GM18505 (cell line): ENCODE measurements at regions not wholly inside any gene's neighbourhood (a gene's known extent, or its start where the extent isn't known, plus 50 kb on each side); places are given as distances from the start of the nearest gene placed in this dataset.
"Not testable (repeated sequence)": the region's sequence is repeated elsewhere in the genome, so short reads cannot be mapped to it uniquely, and the experiment has no call there.

ENCODE experiments used
- ATAC-seq: cut with Tn5 transposase; IDR thresholded peaks from one replicate; pipeline ENCODE4 v1.9.1; 2021; ENCODE audit not compliant: unreplicated experiment
- POLR2A ChIP-seq: IDR thresholded peaks from 4 replicates; pipeline ENCODE4 v1.6.1; 2011; ENCODE audit warnings: borderline replicate concordance; ENCODE audit not compliant: insufficient read depth, insufficient read length; ENCODE audit errors: extremely low read depth

GRCh38 chr10:64648915-64649314 is 1127.7 kb downstream of the REEP3 start:
- no peak for TF ChIP-seq POLR2A
- ATAC-seq = no peak

- no peak for ATAC-seq
- no peak for TF ChIP-seq POLR2A
Measured at GRCh38 chr10:64658528-64658927, 1137.3 kb downstream of the REEP3 start.

- no peak for TF ChIP-seq POLR2A
- no peak for ATAC-seq
Measured at GRCh38 chr10:64659311-64659710, 1138.1 kb downstream of the REEP3 start.

GRCh38 chr10:64682043-64682442 is 1160.8 kb downstream of the REEP3 start:
- TF ChIP-seq POLR2A = no peak
- ATAC-seq = no peak

- no peak for ATAC-seq
- no peak for TF ChIP-seq POLR2A
Measured at GRCh38 chr10:64690194-64690593, 1169.0 kb downstream of the REEP3 start.

- no peak for ATAC-seq
Measured at GRCh38 chr10:64699244-64699643, 1178.0 kb downstream of the REEP3 start.

GRCh38 chr10:64702086-64702485 is 1180.9 kb downstream of the REEP3 start:
- not testable (repeated sequence) for ATAC-seq

More at GRCh38 chr10:64699244-64699643, 1178.0 kb downstream of the REEP3 start:
- no peak for TF ChIP-seq POLR2A

- no peak for TF ChIP-seq POLR2A
- ATAC-seq = no peak
Measured at GRCh38 chr10:64708884-64709681, 1187.9 kb downstream of the REEP3 start.

- no peak for ATAC-seq
- TF ChIP-seq POLR2A = no peak
Measured at GRCh38 chr10:64726466-64726865, 1205.3 kb downstream of the REEP3 start.

GRCh38 chr10:64731016-64731415 is 1209.8 kb downstream of the REEP3 start:
- no peak for TF ChIP-seq POLR2A
- no peak for ATAC-seq

GRCh38 chr10:64732372-64732957 is 1211.3 kb downstream of the REEP3 start:
- no peak for ATAC-seq
- no peak for TF ChIP-seq POLR2A

GRCh38 chr10:64733980-64734379 is 1212.8 kb downstream of the REEP3 start:
- TF ChIP-seq POLR2A = no peak
- no peak for ATAC-seq

GRCh38 chr10:64738462-64738861 is 1217.3 kb downstream of the REEP3 start:
- no peak for TF ChIP-seq POLR2A
- no peak for ATAC-seq

GRCh38 chr10:64745565-64745964 is 1224.4 kb downstream of the REEP3 start:
- no peak for ATAC-seq

More at GRCh38 chr10:64745565-64745964, 1224.4 kb downstream of the REEP3 start:
- no peak for TF ChIP-seq POLR2A
